ENCODE measurements at regions not wholly inside any gene's neighbourhood (a gene's known extent, or its start where the extent isn't known, plus 50 kb on each side); places are given as distances from the start of the nearest gene placed in this dataset.

DNA sequence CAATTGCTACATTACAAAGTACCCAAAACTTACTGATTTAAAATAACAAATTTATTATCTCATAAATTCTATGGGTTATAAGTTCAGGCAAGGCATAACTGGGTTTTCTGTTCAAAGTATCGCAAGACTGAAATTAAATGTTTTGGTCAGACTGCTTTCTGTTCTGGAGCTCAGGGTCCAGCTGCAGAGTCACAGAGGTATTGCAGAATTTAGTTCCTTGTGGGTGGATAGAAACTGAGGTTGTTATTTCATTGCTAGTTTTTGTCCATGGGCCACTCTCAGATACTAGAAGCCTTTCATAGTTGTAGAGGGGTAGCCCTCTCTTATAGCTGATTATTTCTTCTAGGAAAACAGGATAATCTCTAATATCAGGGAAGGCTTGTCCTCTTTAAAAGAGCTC lies 467.9 kb downstream of the TRHDE start:
- TF ChIP-seq, protein P1, sequence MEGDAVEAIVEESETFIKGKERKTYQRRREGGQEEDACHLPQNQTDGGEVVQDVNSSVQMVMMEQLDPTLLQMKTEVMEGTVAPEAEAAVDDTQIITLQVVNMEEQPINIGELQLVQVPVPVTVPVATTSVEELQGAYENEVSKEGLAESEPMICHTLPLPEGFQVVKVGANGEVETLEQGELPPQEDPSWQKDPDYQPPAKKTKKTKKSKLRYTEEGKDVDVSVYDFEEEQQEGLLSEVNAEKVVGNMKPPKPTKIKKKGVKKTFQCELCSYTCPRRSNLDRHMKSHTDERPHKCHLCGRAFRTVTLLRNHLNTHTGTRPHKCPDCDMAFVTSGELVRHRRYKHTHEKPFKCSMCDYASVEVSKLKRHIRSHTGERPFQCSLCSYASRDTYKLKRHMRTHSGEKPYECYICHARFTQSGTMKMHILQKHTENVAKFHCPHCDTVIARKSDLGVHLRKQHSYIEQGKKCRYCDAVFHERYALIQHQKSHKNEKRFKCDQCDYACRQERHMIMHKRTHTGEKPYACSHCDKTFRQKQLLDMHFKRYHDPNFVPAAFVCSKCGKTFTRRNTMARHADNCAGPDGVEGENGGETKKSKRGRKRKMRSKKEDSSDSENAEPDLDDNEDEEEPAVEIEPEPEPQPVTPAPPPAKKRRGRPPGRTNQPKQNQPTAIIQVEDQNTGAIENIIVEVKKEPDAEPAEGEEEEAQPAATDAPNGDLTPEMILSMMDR (IDR thresholded peaks at IDR 0.05; ENCODE audit: low read depth, low read length, poor library complexity, severe bottlenecking), result no peak
- TF ChIP-seq EZH2phosphoT487 (IDR thresholded peaks at IDR 0.05; ENCODE audit: borderline replicate concordance, low read length), result no peak

Data from DOHH2 (cell line).